Spleen (tissue), 11 donors: ENCODE measurements at regions not wholly inside any gene's neighbourhood (a gene's known extent, or its start where the extent isn't known, plus 50 kb on each side); places are given as distances from the start of the nearest gene placed in this dataset.

Experiments used
- DNase-seq: peaks from one replicate; pipeline ENCODE4 v3.0.0-alpha.2; 2020
- H3K27ac ChIP-seq, 8 donors: fragments of 200-600 bp; sonication (generic) in 7 of 8; 1 replicate in 4 of 8; 2 replicates in 4 of 8; pipeline versions ENCODE4 v1.5.0 to v1.8.0; 2016 to 2021; ENCODE audit warnings: inconsistent platforms in 4 of 8, mild to moderate bottlenecking in 4 of 8, moderate library complexity in 1 of 8
- H3K27me3 ChIP-seq, 7 donors: fragments of 200-600 bp; sonication (generic) in 6 of 7; replicated peaks in 1 of 7; 1 replicate in 4 of 7; 2 replicates in 3 of 7; pipeline versions ENCODE4 v1.5.0 to v1.8.0; 2016 to 2021; ENCODE audit warnings: inconsistent platforms in 3 of 7, mild to moderate bottlenecking in 1 of 7
- H3K36me3 ChIP-seq, 6 donors: fragments of 200-600 bp; sonication (generic) in 5 of 6; 1 replicate in 4 of 6; 2 replicates in 2 of 6; pipeline versions ENCODE4 v1.5.0 to v1.8.0; 2016 to 2021; ENCODE audit warnings: inconsistent platforms in 2 of 6
- H3K4me1 ChIP-seq, 6 donors: fragments of 200-600 bp; sonication (generic) in 5 of 6; 1 replicate in 3 of 6; 2 replicates in 3 of 6; pipeline versions ENCODE4 v1.5.0 to v1.8.0; 2016 to 2021; ENCODE audit warnings: inconsistent platforms in 3 of 6
- H3K4me3 ChIP-seq, 8 donors: fragments of 200-600 bp; sonication (generic) in 7 of 8; 1 replicate in 4 of 8; 2 replicates in 4 of 8; pipeline versions ENCODE4 v1.5.0 to v1.8.0; 2016 to 2021; ENCODE audit warnings: inconsistent platforms in 4 of 8, mild to moderate bottlenecking in 4 of 8, moderate library complexity in 2 of 8
- H3K9me3 ChIP-seq, 8 donors: fragments of 200-600 bp; sonication (generic) in 7 of 8; 1 replicate in 4 of 8; 2 replicates in 4 of 8; pipeline versions ENCODE4 v1.5.0 to v1.8.0; 2016 to 2021; ENCODE audit warnings: inconsistent platforms in 4 of 8
- POLR2A ChIP-seq, 3 donors: fragments of 450-650 bp; IDR thresholded peaks; one replicate each; pipeline ENCODE4 v1.5.1; 2017; ENCODE audit warnings: antibody characterized with exemption in 3 of 3, mild to moderate bottlenecking in 1 of 3
- POLR2AphosphoS5 ChIP-seq, 3 donors: sonication (generic); formaldehyde crosslinking; IDR thresholded peaks; one replicate each; pipeline ENCODE4 v1.5.1; 2017; ENCODE audit warnings: antibody characterized with exemption in 3 of 3
- WGBS, 5 donors: extraction: QIAGEN DNeasy Blood & Tissue Kit in 3 of 5; methylation state at CpG; one replicate each; pipeline versions ENCODE4 v1.1.5 to v1.1.7; 2013 to 2018; 5-methylcytosine and 5-hydroxymethylcytosine counted together
- intact Hi-C: fragments of 100-400 bp; cut with DNase I; formaldehyde crosslinking; loops from one replicate; pipeline ENCODE4 v1.15.0; 2023; ENCODE audit warnings: low total_unique reads
- TF ChIP-seq, protein P1 (sequence below), 11 experiments: fragments of 200-600 bp in 7 of 11; fragments of 450-650 bp in 4 of 11; sonication (generic) in 4 of 11; IDR thresholded peaks in 8 of 11; conservative IDR thresholded peaks in 3 of 11; 1 replicate in 7 of 11; 2 replicates in 4 of 11; pipeline versions ENCODE4 v1.4.0 to v1.8.0; 2016 to 2021; ENCODE audit warnings: antibody characterized with exemption in 11 of 11, inconsistent platforms in 4 of 11, mild to moderate bottlenecking in 1 of 11
- donor health status: healthy with polysubstance abuse.
- donor health status: DM: no; HTN: no; CAD: no; lungs with moderate emphysema.
- donor health status: DM: no; HTN: no; CAD: no.
- donor health status: Bipolar disorder and iron deficiency.
- donor health status: healthy.
- donor health status: DM: no; HTN: no; CAD: no.
- donor health status: DM: yes; HTN: yes; CAD: no.

- no peaks in the 10 kb centered on the region for H3K4me1 ChIP-seq
- no peak overlapping the region for H3K4me3 ChIP-seq
- no peaks in the 10 kb centered on the region for H3K9me3 ChIP-seq
- no peak overlapping the region for H3K27ac ChIP-seq
- H3K36me3 ChIP-seq, result no peaks in the 10 kb centered on the region
- 69 to 85% (median 80%) methylated on average over 3 of the region's 3 CpGs for WGBS, 5 donors
- DNase-seq, result no peak
- intact Hi-C loops, result no loop called here
- TF ChIP-seq POLR2AphosphoS5 (IDR thresholded peaks at IDR 0.05) (no peak), POLR2A (IDR thresholded peaks at IDR 0.05) (no peak)
- TF ChIP-seq, protein P1, sequence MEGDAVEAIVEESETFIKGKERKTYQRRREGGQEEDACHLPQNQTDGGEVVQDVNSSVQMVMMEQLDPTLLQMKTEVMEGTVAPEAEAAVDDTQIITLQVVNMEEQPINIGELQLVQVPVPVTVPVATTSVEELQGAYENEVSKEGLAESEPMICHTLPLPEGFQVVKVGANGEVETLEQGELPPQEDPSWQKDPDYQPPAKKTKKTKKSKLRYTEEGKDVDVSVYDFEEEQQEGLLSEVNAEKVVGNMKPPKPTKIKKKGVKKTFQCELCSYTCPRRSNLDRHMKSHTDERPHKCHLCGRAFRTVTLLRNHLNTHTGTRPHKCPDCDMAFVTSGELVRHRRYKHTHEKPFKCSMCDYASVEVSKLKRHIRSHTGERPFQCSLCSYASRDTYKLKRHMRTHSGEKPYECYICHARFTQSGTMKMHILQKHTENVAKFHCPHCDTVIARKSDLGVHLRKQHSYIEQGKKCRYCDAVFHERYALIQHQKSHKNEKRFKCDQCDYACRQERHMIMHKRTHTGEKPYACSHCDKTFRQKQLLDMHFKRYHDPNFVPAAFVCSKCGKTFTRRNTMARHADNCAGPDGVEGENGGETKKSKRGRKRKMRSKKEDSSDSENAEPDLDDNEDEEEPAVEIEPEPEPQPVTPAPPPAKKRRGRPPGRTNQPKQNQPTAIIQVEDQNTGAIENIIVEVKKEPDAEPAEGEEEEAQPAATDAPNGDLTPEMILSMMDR (IDR thresholded peaks at IDR 0.05 in 8 of 11, conservative IDR thresholded peaks at IDR 0.05 in 3 of 11), result no peak
- H3K27me3 ChIP-seq, result peaks cover 0 to 10% (median 0%) of the 10 kb centered on the region in 7 donors
Observed at GRCh38 chr1:209364716-209365115, 218.8 kb upstream of the CAMK1G start.

DNA sequence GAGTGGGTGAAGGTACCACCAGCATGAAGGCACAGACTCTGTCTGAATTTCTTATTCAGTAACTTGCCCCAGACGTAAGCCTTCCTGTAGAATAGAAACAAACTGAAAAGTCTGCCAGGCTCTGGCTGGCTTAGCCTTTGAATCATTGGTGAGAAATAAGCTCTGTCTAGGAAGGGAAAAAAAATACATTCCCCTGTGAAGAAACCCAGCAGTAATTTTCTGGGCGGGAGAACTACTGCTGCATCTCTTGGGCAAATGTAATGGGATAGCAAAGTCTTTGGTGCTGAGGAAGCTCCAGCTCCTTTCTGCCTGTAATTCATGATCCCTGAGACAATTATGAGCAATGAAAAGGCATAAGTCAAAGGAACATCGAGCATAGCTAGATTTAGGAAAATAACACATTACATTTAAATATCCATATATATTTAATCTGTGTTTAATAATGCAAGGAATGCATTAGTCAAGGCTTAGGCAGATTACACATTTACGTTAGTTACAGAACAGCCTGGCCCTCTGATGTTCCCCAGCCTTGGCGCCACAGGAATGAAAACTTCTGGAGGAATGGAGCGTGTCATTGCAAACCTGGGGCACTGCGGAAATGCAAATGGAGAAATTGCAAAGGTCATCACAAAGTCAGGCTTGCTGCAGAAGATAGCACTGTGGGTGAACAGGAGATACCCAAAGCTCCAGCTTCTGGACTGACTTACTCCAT is 216.3 kb upstream of the CAMK1G start:
- H3K4me3 ChIP-seq, result no peak overlapping the region
- no peak for DNase-seq
- H3K27me3 ChIP-seq, result peaks cover 0 to 10% (median 0%) of the 10 kb centered on the region in 7 donors
- 78 to 92% (median 90%) methylated on average over 7 of the region's 7 CpGs for WGBS, 5 donors
- H3K27ac ChIP-seq, result no peak overlapping the region
- H3K36me3 ChIP-seq, result no peaks in the 10 kb centered on the region
- intact Hi-C loops, result no loop called here
- H3K4me1 ChIP-seq, result no peaks in the 10 kb centered on the region
- H3K9me3 ChIP-seq, result no peaks in the 10 kb centered on the region
- TF ChIP-seq POLR2AphosphoS5 (IDR thresholded peaks at IDR 0.05) (no peak), POLR2A (IDR thresholded peaks at IDR 0.05) (no peak)
- TF ChIP-seq, protein P1 (IDR thresholded peaks at IDR 0.05 in 8 of 11, conservative IDR thresholded peaks at IDR 0.05 in 3 of 11), result no peak

GRCh38 chr1:209368864-209369598 is 214.5 kb upstream of the CAMK1G start:
- Histone ChIP-seq H3K27ac (no peak overlapping the region), H3K27me3 (peaks cover 0 to 10% (median 0%) of the 10 kb centered on the region in 7 donors), H3K4me1 (no peaks in the 10 kb centered on the region), H3K9me3 (no peaks in the 10 kb centered on the region), H3K4me3 (no peak overlapping the region), H3K36me3 (no peaks in the 10 kb centered on the region)
- no peak for DNase-seq
- 49 to 60% (median 56%) methylated on average over 8 of the region's 8 CpGs for WGBS, 5 donors
- intact Hi-C loops, result no loop called here
- TF ChIP-seq, protein P1 (IDR thresholded peaks at IDR 0.05 in 8 of 11, conservative IDR thresholded peaks at IDR 0.05 in 3 of 11), result no peak
- TF ChIP-seq POLR2AphosphoS5 (IDR thresholded peaks at IDR 0.05), result no peak
- no peak for TF ChIP-seq POLR2A (IDR thresholded peaks at IDR 0.05)
